ENCODE measurements at regions not wholly inside any gene's neighbourhood (a gene's known extent, or its start where the extent isn't known, plus 50 kb on each side); places are given as distances from the start of the nearest gene placed in this dataset.
"Not testable (repeated sequence)": the region's sequence is repeated elsewhere in the genome, so short reads cannot be mapped to it uniquely, and the experiment has no call there.

DNA sequence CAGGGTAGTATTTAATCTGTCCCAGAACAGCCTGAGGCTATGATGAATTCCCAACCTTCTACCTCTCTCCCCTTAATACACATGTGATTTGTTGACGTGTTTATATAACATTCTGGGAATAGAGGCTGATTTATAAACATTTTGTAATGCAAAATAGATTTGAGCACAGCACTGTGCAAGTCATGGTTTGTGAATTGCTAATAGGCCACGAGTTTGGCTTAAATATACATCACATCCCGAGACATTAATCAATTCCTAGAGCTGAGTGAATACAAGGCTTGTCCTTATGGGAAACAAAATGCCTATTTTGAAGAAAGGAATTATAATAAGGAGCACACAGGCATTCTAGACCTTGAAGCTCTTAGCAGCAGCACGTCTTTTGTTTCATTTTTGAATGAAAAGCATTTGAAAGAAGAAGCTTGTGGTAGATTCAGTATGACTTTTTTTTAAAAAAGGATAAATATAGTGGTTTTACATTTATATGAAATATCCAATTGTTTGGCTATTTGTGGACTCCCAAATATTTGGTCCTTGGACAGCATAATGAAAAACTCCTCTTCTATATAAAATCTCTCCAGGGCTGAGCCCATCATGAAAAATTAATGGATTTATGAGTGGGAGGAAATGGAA, 116.4 kb downstream of the SLC17A6 start:
- CTCF ChIA-PET, result no interaction called here
- POLR2A ChIA-PET, result no interaction called here

DNA sequence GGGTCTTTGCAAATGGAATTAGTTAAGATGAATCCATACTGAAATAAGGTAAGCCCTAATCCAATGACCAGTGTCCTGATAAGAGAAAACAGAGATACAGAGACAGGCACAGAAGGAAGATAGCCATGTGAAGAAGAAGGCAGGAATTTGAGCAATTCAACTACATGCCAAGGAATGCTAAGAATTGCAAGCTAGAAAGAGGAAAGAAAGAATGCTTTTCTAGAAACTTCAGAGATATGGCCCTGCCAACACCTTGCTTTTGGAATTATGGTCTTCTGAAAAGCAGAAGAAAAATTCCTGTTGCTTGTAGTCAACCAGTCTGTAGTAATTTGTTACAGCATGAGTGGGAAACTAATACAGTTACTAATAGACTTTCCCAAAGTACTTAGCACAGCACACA, 111.3 kb downstream of the SLC17A6 start:
- POLR2A ChIA-PET, result no interaction called here
- CTCF ChIA-PET, result interaction anchor here (1.1 kb wide), 1 partner anchor 12 kb away, joined by 3 read pairs; no protein-coding TSS in a partner anchor

DNA sequence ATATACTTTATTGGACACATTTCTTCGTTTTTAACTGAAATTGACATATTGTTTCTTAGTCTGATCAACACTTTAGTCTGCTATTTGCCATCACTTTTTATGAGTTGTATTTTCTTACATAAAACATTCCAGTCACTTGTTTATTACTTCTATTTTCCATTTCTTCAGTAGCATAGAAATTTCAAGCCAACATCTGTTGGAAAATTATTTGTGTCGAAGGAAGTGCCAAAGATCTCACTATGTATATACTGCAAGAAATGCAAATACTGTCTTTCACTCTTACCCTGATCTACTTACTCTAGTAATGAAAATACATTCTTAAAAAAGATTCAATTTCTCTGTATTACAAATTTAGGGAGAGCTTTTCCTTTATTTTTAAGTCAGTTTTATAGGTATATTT, 105.9 kb downstream of the SLC17A6 start:
- ChIA-PET POLR2A (no interaction called here), CTCF (no interaction called here)

DNA sequence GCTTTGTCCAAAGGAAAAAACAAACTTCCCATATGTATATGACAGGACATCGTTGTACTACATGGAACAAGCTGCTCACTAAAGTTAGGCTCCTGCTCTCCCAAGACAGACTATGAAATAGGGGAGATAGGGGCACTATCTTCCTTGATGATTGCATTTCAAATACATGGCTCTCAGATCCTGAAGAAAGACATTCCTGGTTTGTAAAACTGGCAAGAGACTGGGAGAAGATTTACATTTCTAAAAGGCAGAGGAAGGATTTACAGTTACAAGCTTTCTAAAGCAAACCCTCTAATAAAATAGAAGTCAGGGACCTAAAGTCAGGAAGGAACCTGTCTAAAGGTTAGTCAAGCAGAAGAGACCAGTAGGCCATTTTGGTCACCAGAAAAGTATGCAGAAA, 103.7 kb downstream of the SLC17A6 start:
- ChIA-PET CTCF (no interaction called here), POLR2A (no interaction called here)

DNA sequence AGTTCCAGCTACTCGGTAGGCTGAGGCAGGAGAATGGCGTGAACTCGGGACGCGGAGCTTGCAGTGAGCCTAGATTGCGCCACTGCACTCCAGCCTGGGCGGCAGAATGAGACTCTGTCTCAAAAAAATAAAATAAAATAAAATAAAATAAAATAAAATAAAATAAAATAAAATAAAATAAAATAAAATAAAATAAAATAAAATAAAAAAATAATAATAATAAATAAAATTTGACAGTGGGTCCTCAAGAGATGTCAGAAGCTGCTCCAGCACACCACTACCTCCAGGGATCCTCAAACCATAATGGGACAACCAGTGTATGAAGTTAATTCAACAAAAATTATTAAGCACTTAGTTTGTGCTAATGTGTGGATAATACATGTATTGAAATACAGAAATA, 97.4 kb downstream of the SLC17A6 start:
- CTCF ChIA-PET, POLR2A ChIA-PET: not testable (repeated sequence)

DNA sequence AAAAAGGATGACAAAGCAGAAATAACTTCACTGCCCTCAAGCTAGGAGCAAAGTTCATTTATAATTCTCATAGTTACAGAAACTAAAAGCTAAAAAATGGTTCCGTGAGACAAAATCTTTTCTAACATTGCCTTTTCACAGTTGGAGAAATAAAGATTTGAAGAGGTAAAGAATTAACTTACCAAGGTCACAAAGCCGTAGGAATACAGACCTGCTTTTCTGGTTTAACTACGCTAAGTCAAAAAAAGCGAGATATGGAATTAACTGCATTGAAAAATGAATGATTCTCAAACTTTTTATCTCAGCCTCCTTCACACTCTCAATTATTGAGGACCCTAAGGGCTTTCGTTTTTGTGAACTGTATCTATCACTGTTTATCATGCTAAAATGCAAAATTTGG, 95.3 kb downstream of the SLC17A6 start:
- CTCF ChIA-PET, result no interaction called here
- POLR2A ChIA-PET, result no interaction called here

DNA sequence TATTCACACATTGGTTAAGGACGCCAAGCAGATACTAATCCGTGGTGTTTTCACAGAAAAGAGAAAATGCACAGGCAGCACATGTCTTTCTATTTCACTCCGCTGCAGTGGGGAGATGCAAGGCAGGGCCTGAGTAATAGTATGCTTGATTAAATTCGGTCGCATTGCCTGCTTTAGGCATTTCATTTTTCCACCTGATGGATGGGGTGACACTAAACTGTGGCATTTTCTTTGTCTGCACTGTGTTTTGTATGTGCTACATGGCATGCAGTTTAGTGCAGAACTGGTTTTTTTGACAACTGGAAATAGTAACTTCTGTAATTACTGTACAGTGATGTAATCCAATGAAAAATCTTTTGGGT, 94.9 kb downstream of the SLC17A6 start:
- CTCF ChIA-PET, result no interaction called here
- POLR2A ChIA-PET, result no interaction called here

DNA sequence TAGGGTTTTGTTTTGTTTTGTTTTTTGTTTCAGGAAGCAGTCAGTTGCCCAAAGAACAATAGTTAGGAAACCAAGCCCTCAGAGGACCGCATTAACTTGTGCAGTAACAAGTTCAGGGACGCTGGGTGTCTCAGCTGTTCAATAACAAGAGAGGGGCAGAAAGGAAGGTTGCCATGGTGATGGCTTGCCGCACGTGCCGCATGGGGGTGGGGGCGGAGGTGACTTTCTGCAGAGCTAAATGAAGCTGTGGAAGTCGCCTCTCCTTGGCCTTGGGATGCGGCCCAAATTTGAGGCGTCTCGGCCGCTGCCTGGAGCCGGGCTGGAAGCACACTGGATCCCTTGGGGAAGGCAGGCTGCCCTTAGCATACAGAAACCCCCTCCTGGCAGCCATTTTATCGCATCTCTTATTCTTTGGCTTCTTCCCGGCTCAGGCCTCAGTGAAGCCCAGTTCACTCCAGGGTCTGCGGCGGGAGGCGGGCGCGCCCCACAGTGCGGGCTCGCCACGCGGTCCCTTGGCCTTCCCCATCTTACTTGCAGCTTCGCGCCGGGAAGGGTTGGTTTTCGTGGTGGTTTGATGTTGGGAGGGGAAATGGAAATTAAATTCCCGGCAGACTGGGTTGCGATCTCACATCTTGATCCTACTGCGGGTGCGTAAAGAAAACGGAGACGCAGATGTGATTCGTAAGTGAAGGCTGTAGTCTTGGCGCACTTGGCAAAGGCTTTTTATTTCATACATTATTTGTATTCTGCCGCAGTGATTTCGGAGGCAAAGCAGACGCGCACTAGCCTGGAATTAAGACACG, 94.3 kb downstream of the SLC17A6 start:
- ChIA-PET POLR2A (no interaction called here), CTCF (no interaction called here)

DNA sequence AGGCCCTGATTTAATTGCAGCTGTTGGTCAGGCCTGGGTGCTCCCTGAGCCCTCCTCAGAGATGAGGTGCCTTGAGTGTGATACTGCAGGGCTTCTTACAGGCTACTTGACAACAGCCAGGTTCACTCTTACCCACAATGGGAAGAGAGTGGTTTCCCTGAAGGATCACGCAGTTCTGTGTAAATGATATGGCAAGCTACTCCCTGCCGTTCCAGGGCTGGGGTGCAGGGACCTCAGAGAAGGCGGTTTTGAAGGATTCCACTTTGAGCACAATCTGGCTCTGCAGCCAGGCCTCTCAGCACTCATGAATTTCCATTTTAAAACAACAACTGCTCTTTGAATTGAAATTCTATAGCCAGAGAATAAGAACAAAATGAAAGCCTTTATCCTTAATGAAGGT, 92.9 kb downstream of the SLC17A6 start:
- ChIA-PET CTCF (no interaction called here), POLR2A (no interaction called here)

DNA sequence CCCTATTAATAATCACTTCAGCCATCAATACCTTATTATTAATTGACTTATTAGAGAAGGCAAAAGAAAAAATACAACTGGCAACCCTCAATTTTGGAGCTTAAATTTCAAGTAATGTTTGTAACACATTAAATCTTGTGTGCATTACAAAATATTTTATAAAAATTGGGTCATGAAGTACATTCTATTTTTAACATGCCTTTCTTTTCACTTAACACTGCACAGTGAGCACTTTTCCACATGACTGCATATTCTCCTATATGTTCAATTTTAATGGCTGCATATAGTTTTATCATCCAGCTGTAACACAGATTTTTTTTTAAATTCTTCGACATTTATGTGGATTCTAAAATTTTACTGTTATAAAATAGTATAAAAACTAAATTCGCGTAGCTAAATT, 92.5 kb downstream of the SLC17A6 start:
- POLR2A ChIA-PET, result no interaction called here

DNA sequence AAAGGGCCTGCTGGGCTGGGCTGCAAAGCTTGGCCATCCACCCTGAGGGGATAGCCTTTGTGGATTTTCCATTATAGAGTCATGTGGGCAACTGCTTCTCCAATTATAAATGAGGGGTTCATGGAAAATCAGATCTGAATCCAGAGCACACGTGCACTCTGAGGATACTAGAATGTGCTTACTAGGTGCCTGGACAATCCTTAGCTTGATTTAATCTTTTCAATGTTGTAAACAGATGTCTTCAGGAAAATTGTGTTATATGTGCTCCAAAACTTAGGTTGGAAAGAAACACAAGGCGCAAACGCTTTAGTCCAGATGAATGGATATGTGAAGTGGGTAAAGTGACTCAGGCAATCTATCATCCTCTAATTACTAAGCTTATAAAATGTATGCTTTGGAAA, 92.0 kb downstream of the SLC17A6 start:
- ChIA-PET POLR2A (no interaction called here), CTCF (no interaction called here)

More for the DNA sequence above, 92.5 kb downstream of the SLC17A6 start:
- CTCF ChIA-PET, result no interaction called here

Measured in activated CD8-positive, alpha-beta memory T cell treated with anti-CD3 and anti-CD28 coated beads for 36 hours (primary cell).